ENCODE measurements at regions not wholly inside any gene's neighbourhood (a gene's known extent, or its start where the extent isn't known, plus 50 kb on each side); places are given as distances from the start of the nearest gene placed in this dataset.
A peak's percentile ranks its signal among the peaks of the same experiment; 100 is the strongest.

- no peak overlapping the region for H3K27ac ChIP-seq
- no peak for TF ChIP-seq CTCF (conservative IDR thresholded peaks at IDR 0.05)
Observed at GRCh38 chr9:91025856-91026255, 224.2 kb downstream of the SYK start.

DNA sequence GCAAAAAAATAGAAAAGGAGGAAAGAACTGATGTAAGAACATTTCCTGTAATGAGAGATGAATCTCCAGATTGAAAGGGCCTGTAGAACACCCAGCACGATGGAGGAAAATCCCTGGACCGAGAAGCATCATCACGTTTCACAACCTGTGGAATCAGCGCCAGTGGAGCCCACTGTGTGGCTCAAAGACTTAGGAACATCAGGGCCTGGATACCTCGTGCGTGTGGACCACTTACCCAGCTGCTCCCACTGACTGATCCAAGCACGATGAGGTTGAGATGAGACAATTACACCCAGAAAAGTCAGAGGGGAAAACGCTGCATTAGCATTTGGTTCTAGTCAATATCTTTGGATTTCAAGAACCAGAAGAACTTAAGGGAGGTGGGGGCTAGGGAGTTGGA, 224.6 kb downstream of the SYK start:
- TF ChIP-seq CTCF (conservative IDR thresholded peaks at IDR 0.05), result no peak

DNA sequence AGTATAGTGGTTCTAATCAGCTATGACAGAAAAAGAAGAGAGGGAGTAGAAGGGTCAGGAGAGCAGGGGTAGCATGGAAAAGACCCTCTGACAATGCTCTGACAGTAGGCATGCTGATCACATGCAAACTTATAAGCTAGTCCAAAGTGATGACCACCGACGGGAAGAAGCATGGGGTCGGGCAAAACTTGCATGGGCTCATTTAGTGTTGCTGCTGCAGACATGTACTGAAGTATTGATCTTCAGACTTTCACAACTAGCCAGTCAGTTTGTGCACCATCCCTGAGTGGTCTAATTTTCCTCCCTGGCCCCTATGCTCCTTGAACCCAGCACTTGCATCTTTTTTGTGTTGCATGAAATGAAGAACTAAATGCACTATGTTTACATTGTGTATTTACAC, 225.4 kb downstream of the SYK start:
- H3K27ac ChIP-seq, result no peak overlapping the region
- no peak for TF ChIP-seq CTCF (conservative IDR thresholded peaks at IDR 0.05)

More for the DNA sequence above, 224.6 kb downstream of the SYK start:
- H3K27ac ChIP-seq, result no peak overlapping the region

GRCh38 chr9:91028166-91028827, 226.7 kb downstream of the SYK start:
- no peak overlapping the region for H3K27ac ChIP-seq
- no peak for TF ChIP-seq CTCF (conservative IDR thresholded peaks at IDR 0.05)

GRCh38 chr9:91029650-91030361, 228.2 kb downstream of the SYK start:
- H3K27ac ChIP-seq, result peak overlapping the region; percentile 19; the same call in 1 of the 2 replicates
- TF ChIP-seq CTCF (conservative IDR thresholded peaks at IDR 0.05), result no peak

GRCh38 chr9:91032121-91032531, 230.5 kb downstream of the SYK start:
- H3K27ac ChIP-seq, result peak overlapping the region; percentile 9; the same call in 1 of the 2 replicates
- TF ChIP-seq CTCF (conservative IDR thresholded peaks at IDR 0.05), result no peak

- no peak overlapping the region for H3K27ac ChIP-seq
- no peak for TF ChIP-seq CTCF (conservative IDR thresholded peaks at IDR 0.05)
Observed at GRCh38 chr9:91033270-91033669, 231.7 kb downstream of the SYK start.
